Stimulated activated CD4-positive, alpha-beta T cell treated with anti-CD3 and anti-CD28 coated beads, Interleukin-2, amount 100 ng/mL, for 48 hours (primary cell): ENCODE measurements at regions not wholly inside any gene's neighbourhood (a gene's known extent, or its start where the extent isn't known, plus 50 kb on each side); places are given as distances from the start of the nearest gene placed in this dataset.

Experiments
- DNase-seq, 2 donors: peaks; one replicate each; pipeline ENCODE4 v3.0.0-alpha.2; 2020

GRCh38 chr10:10462151-10462941, 555.3 kb upstream of the CELF2 start:
- no peak for DNase-seq

GRCh38 chr10:10471758-10472157, 545.9 kb upstream of the CELF2 start:
- DNase-seq, result no peak

- no peak for DNase-seq
Observed at GRCh38 chr10:10475812-10476211, 541.9 kb upstream of the CELF2 start.

- DNase-seq, result no peak
Observed at GRCh38 chr10:10477844-10478243, 539.8 kb upstream of the CELF2 start.

- no peak for DNase-seq
Observed at GRCh38 chr10:10479465-10479864, 538.2 kb upstream of the CELF2 start.

GRCh38 chr10:10482613-10483012, 535.1 kb upstream of the CELF2 start:
- no peak for DNase-seq

GRCh38 chr10:10489076-10489475, 528.6 kb upstream of the CELF2 start:
- DNase-seq, result no peak

GRCh38 chr10:10489805-10490571, 527.7 kb upstream of the CELF2 start:
- DNase-seq, result no peak

GRCh38 chr10:10490581-10490980, 527.1 kb upstream of the CELF2 start:
- no peak for DNase-seq

- DNase-seq, result no peak
Observed at GRCh38 chr10:10492420-10492819, 525.3 kb upstream of the CELF2 start.

- no peak for DNase-seq
Observed at GRCh38 chr10:10493833-10494232, 523.8 kb upstream of the CELF2 start.

GRCh38 chr10:10497245-10497644, 520.4 kb upstream of the CELF2 start:
- no peak for DNase-seq

GRCh38 chr10:10498781-10499180, 518.9 kb upstream of the CELF2 start:
- DNase-seq, result no peak

- no peak for DNase-seq
Observed at GRCh38 chr10:10499839-10500238, 517.8 kb upstream of the CELF2 start.

- DNase-seq, result no peak
Observed at GRCh38 chr10:10500937-10501336, 516.7 kb upstream of the CELF2 start.

- no peak for DNase-seq
Observed at GRCh38 chr10:10503772-10504171, 513.9 kb upstream of the CELF2 start.

- DNase-seq, result no peak
Observed at GRCh38 chr10:10508211-10508610, 509.5 kb upstream of the CELF2 start.

- DNase-seq, result no peak
Observed at GRCh38 chr10:10510179-10510578, 507.5 kb upstream of the CELF2 start.

GRCh38 chr10:10513067-10513466, 504.6 kb upstream of the CELF2 start:
- DNase-seq, result no peak

GRCh38 chr10:10513898-10514297, 503.8 kb upstream of the CELF2 start:
- DNase-seq, result no peak

- no peak for DNase-seq
Observed at GRCh38 chr10:10514797-10515196, 502.9 kb upstream of the CELF2 start.

- no peak for DNase-seq
Observed at GRCh38 chr10:10515479-10516204, 502.0 kb upstream of the CELF2 start.

GRCh38 chr10:10516346-10517130, 501.1 kb upstream of the CELF2 start:
- no peak for DNase-seq
